ENCODE measurements at regions not wholly inside any gene's neighbourhood (a gene's known extent, or its start where the extent isn't known, plus 50 kb on each side); places are given as distances from the start of the nearest gene placed in this dataset.

DNA sequence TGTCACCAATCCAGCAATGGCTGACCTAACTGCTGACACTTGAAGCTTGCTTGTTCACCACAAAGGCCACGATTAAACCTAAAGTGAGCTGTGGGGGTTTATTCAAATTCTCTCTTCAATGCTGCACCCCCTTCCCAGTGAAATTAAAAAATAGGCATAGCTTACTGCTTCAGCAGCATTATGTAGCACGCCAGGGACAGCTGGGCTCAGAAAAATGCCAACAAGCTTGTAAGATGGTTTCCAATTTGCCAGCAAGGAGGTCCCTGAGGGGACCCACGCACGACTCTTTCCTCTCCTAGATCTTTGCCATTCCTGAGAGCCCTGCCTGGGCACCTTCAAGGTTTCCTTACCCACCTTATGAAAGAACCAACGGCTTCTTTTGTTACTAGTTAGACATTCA is 113.5 kb upstream of the CDH4 start:
- BruUV-seq (replicated peaks), result no TSS peak
- DNase-seq (ENCODE audit: low read depth, low spot score) (no peak), ATAC-seq (no peak)
- in situ Hi-C loops (cut with HindIII; ENCODE audit: low pct_unique_long_range_greater_than_20kb, low sequenced_read_pairs), result no loop called here
- Histone ChIP-seq H3K4me1 (ENCODE audit: control insufficient read depth, insufficient read depth, low read length) (no peaks in the 10 kb centered on the region), H3K36me3 (ENCODE audit: control insufficient read depth, insufficient read depth, low read length) (no peaks in the 10 kb centered on the region), H3K9me3 (ENCODE audit: control insufficient read depth, insufficient read depth, low read depth, low read length) (no peaks in the 10 kb centered on the region), H3K27ac (ENCODE audit: low read length) (no peak overlapping the region), H3K4me3 (ENCODE audit: low read depth in 2 of 2, low read length in 2 of 2) (no peak overlapping the region), H3K27me3 (ENCODE audit: control insufficient read depth, insufficient read depth, low read length) (peaks cover 2% of the 10 kb centered on the region; the same call in 1 of the 2 replicates)
- TF ChIP-seq SIN3A (IDR thresholded peaks at IDR 0.05; ENCODE audit: borderline replicate concordance, insufficient read depth, low read depth, low read length) (no peak), POLR2AphosphoS5 (IDR thresholded peaks at IDR 0.05; ENCODE audit: low read depth, low read length) (no peak), TCF7L2 (IDR thresholded peaks at IDR 0.05; ENCODE audit: low read depth, low read length) (no peak)
- TF ChIP-seq, protein P1, sequence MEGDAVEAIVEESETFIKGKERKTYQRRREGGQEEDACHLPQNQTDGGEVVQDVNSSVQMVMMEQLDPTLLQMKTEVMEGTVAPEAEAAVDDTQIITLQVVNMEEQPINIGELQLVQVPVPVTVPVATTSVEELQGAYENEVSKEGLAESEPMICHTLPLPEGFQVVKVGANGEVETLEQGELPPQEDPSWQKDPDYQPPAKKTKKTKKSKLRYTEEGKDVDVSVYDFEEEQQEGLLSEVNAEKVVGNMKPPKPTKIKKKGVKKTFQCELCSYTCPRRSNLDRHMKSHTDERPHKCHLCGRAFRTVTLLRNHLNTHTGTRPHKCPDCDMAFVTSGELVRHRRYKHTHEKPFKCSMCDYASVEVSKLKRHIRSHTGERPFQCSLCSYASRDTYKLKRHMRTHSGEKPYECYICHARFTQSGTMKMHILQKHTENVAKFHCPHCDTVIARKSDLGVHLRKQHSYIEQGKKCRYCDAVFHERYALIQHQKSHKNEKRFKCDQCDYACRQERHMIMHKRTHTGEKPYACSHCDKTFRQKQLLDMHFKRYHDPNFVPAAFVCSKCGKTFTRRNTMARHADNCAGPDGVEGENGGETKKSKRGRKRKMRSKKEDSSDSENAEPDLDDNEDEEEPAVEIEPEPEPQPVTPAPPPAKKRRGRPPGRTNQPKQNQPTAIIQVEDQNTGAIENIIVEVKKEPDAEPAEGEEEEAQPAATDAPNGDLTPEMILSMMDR (IDR thresholded peaks at IDR 0.05), result no peak
- TF ChIP-seq, protein P2, sequence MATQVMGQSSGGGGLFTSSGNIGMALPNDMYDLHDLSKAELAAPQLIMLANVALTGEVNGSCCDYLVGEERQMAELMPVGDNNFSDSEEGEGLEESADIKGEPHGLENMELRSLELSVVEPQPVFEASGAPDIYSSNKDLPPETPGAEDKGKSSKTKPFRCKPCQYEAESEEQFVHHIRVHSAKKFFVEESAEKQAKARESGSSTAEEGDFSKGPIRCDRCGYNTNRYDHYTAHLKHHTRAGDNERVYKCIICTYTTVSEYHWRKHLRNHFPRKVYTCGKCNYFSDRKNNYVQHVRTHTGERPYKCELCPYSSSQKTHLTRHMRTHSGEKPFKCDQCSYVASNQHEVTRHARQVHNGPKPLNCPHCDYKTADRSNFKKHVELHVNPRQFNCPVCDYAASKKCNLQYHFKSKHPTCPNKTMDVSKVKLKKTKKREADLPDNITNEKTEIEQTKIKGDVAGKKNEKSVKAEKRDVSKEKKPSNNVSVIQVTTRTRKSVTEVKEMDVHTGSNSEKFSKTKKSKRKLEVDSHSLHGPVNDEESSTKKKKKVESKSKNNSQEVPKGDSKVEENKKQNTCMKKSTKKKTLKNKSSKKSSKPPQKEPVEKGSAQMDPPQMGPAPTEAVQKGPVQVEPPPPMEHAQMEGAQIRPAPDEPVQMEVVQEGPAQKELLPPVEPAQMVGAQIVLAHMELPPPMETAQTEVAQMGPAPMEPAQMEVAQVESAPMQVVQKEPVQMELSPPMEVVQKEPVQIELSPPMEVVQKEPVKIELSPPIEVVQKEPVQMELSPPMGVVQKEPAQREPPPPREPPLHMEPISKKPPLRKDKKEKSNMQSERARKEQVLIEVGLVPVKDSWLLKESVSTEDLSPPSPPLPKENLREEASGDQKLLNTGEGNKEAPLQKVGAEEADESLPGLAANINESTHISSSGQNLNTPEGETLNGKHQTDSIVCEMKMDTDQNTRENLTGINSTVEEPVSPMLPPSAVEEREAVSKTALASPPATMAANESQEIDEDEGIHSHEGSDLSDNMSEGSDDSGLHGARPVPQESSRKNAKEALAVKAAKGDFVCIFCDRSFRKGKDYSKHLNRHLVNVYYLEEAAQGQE (IDR thresholded peaks at IDR 0.05; ENCODE audit: insufficient read depth in 1 of 2, low read depth in 2 of 2, low read length in 1 of 2), result no peak
- ChIA-PET CTCF (no interaction called here), POLR2A (no interaction called here)
- intact Hi-C loops (cut with micrococcal nuclease; ENCODE audit: unreplicated experiment), result no loop called here

DNA sequence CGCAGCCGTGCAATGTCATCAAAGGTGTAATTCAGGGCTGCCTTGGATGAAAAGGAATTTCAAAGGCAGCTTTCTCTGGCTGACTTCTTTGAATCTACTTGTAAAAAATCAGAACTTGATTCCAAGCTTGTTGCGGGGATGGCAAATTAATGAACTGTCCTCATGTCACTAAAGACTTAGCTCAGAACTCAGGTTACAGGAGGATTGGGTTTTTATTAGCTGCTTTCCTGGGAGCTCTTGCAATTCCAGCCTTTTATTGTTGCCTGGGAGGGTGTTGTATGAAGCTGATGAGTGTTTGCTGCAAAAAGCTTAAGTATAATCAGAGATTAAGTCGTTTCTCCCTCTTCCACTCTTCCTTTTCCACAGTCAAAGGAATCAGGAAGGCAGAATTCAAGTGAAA is 113.0 kb upstream of the CDH4 start:
- Histone ChIP-seq H3K27me3 (ENCODE audit: control insufficient read depth, insufficient read depth, low read length) (0 out of 2 replicates have a peak, but pooled peaks cover 2% of the 10 kb centered on the region), H3K4me3 (ENCODE audit: low read depth in 2 of 2, low read length in 2 of 2) (no peak overlapping the region), H3K4me1 (ENCODE audit: control insufficient read depth, insufficient read depth, low read length) (no peaks in the 10 kb centered on the region), H3K27ac (ENCODE audit: low read length) (no peak overlapping the region), H3K9me3 (ENCODE audit: control insufficient read depth, insufficient read depth, low read depth, low read length) (no peaks in the 10 kb centered on the region), H3K36me3 (ENCODE audit: control insufficient read depth, insufficient read depth, low read length) (no peaks in the 10 kb centered on the region)
- TF ChIP-seq TCF7L2 (IDR thresholded peaks at IDR 0.05; ENCODE audit: low read depth, low read length) (no peak), SIN3A (IDR thresholded peaks at IDR 0.05; ENCODE audit: borderline replicate concordance, insufficient read depth, low read depth, low read length) (no peak), POLR2AphosphoS5 (IDR thresholded peaks at IDR 0.05; ENCODE audit: low read depth, low read length) (no peak)
- TF ChIP-seq, protein P1 (IDR thresholded peaks at IDR 0.05), result no peak
- TF ChIP-seq, protein P2 (IDR thresholded peaks at IDR 0.05; ENCODE audit: insufficient read depth in 1 of 2, low read depth in 2 of 2, low read length in 1 of 2), result no peak
- CTCF ChIA-PET, result no interaction called here
- no peak for DNase-seq (ENCODE audit: low read depth, low spot score)
- in situ Hi-C loops (cut with HindIII; ENCODE audit: low pct_unique_long_range_greater_than_20kb, low sequenced_read_pairs), result no loop called here
- no TSS peak for BruUV-seq (replicated peaks)
- ATAC-seq, result no peak
- POLR2A ChIA-PET, result no interaction called here
- intact Hi-C loops (cut with micrococcal nuclease; ENCODE audit: unreplicated experiment), result no loop called here

Measured in Panc1 (cell line).